ENCODE measurements at regions not wholly inside any gene's neighbourhood (a gene's known extent, or its start where the extent isn't known, plus 50 kb on each side); places are given as distances from the start of the nearest gene placed in this dataset.
"Not testable (repeated sequence)": the region's sequence is repeated elsewhere in the genome, so short reads cannot be mapped to it uniquely, and the experiment has no call there.

- H3K36me3 Mint-ChIP-seq: no peaks in the 10 kb centered on the region
- DNase-seq: no peak
- no peak for ATAC-seq
- POLR2A ChIA-PET: no interaction called here
- peaks cover 0 to 8% (median 2%) of the 10 kb centered on the region in 5 donors for H3K27me3 Mint-ChIP-seq
- peaks cover 0 to under 1% (median 0%) of the 10 kb centered on the region in 9 donors for H3K9me3 Mint-ChIP-seq
- no peaks in the 10 kb centered on the region for H3K4me1 Mint-ChIP-seq
- H3K4me3 Mint-ChIP-seq: no peak overlapping the region
- H3K27ac Mint-ChIP-seq: no peak overlapping the region
Measured at GRCh38 chr16:22692916-22693637, 120.9 kb upstream of the HS3ST2 start.

DNA sequence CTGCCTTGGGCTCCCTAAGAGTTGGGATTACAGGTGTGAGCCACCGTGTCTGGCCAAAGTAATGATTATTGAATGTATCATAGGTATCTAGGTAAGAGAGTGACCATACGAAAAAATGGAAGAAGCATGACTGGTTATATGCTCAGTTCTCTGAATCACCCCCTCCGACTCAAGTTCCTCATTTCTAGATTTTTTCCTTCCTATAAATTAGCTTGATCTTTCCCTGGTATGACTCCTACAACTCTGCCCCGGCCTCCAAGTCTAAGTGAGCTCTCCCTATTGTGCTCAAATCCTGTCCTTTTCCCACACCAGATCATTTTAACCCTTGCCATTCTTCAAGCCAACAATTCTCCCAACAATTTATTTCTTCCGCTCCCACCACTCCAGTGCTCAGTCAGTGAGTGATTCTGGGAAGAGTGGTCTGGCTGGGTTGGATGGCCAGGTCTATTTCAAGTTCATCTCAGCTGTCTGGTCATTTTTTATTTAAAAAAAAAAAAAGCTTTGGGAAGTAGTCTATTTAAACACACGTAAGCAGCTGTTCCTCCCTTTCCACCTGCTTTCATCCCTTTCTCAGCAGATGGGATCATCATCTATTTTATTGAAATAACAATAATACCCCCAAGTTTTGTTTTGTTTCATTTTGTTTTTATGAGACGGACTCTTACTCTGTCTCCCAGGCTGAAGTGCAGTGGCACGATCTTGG lies 120.2 kb upstream of the HS3ST2 start:
- H3K4me3 Mint-ChIP-seq: no peak overlapping the region
- no peak overlapping the region for H3K27ac Mint-ChIP-seq
- ATAC-seq (no peak), DNase-seq (no peak)
- H3K9me3 Mint-ChIP-seq: no peaks in the 10 kb centered on the region
- POLR2A ChIA-PET: no interaction called here
- no peaks in the 10 kb centered on the region for H3K36me3 Mint-ChIP-seq
- H3K4me1 Mint-ChIP-seq: no peaks in the 10 kb centered on the region
- H3K27me3 Mint-ChIP-seq: peaks cover 0 to 12% (median 5%) of the 10 kb centered on the region in 5 donors

- DNase-seq (no peak), ATAC-seq (no peak)
- POLR2A ChIA-PET: no interaction called here
- H3K9me3 Mint-ChIP-seq: peaks cover 0 to 3% (median 0%) of the 10 kb centered on the region in 9 donors
- peaks cover 0 to 15% (median 12%) of the 10 kb centered on the region in 5 donors for H3K27me3 Mint-ChIP-seq
- no peaks in the 10 kb centered on the region for H3K4me1 Mint-ChIP-seq
- H3K4me3 Mint-ChIP-seq: no peak overlapping the region
- H3K36me3 Mint-ChIP-seq: no peaks in the 10 kb centered on the region
- H3K27ac Mint-ChIP-seq: no peak overlapping the region
Measured at GRCh38 chr16:22694887-22695382, 119.0 kb upstream of the HS3ST2 start.

DNA sequence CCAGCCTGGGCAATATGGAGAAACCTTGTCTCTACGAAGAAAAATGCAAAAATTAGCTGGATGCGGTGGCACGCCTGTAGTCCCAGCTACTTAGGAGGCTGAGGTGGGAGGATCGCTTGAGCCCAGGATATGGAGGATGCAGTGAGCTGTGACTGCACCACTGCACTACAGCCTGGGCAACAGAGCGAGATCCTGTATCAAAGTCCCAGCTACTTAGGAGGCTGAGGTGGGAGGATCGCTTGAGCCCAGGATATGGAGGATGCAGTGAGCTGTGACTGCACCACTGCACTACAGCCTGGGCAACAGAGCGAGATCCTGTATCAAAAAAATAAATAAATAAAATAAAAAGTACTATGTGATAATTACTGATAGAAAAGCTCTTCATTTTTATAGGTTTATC lies 118.2 kb upstream of the HS3ST2 start:
- H3K4me1 Mint-ChIP-seq, H3K9me3 Mint-ChIP-seq, POLR2A ChIA-PET, H3K4me3 Mint-ChIP-seq, DNase-seq, H3K27ac Mint-ChIP-seq, H3K36me3 Mint-ChIP-seq, ATAC-seq: not testable (repeated sequence)
- peaks cover 2 to 19% (median 12%) of the 10 kb centered on the region in 5 donors for H3K27me3 Mint-ChIP-seq

DNA sequence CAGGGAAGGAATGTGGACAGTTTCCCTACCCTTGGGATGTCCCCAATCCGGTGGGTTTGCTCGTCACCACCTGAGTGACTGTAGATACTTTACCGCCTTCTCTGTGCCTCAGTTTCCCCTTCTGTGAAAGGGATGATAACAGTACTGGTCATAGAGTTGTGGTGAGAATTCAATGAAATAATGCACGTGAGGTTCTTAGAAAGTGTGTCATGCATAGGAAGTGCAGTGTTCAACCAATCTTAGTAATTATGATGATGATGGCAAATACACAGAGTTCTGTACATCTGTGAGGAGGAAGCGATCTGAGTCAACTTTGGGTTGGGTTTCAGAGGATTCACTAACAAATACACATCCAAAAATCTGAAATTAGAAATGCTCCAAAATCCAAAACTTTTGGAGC lies 114.6 kb upstream of the HS3ST2 start:
- Mint-ChIP-seq H3K27ac (no peak overlapping the region), H3K4me1 (no peaks in the 10 kb centered on the region), H3K9me3 (peaks cover 0 to 6% (median 0%) of the 10 kb centered on the region in 9 donors), H3K27me3 (peaks cover 6 to 32% (median 23%) of the 10 kb centered on the region in 5 donors), H3K4me3 (no peak overlapping the region), H3K36me3 (no peaks in the 10 kb centered on the region)
- POLR2A ChIA-PET: no interaction called here
- DNase-seq (no peak), ATAC-seq (no peak)

GRCh38 chr16:22705799-22706198 lies 108.2 kb upstream of the HS3ST2 start:
- POLR2A ChIA-PET: no interaction called here
- Mint-ChIP-seq H3K4me1 (no peaks in the 10 kb centered on the region), H3K27me3 (peaks cover 16 to 33% (median 26%) of the 10 kb centered on the region in 5 donors), H3K9me3 (peaks cover 0 to 4% (median 1%) of the 10 kb centered on the region in 9 donors), H3K27ac (no peak overlapping the region), H3K36me3 (peaks cover 0 to 4% (median 0%) of the 10 kb centered on the region in 3 donors), H3K4me3 (no peak overlapping the region)
- no peak for DNase-seq
- ATAC-seq: no peak

DNA sequence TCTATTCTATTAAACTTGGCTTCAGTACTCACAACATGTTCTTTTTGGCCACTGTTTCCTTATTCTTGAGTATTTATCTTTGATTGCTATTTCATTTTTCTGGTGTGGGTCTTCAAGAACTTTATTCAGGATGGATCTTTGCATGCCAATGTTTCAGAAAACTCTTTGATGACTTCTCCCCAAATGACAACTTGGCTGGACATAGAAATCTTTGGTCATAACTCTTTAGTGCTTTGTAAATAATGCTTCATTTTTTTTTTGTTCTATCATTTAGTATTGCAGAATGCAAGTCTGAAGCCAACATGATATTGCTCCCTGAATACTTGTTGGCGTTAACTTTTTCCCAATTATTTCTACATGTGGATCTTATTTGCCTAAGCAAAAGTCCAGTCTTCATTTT lies 103.6 kb upstream of the HS3ST2 start:
- ATAC-seq (no peak), DNase-seq (no peak)
- Mint-ChIP-seq H3K36me3 (peaks cover 0 to 37% (median 5%) of the 10 kb centered on the region in 3 donors), H3K4me3 (no peak overlapping the region), H3K4me1 (no peaks in the 10 kb centered on the region), H3K27ac (no peak overlapping the region), H3K9me3 (peaks cover 0 to 46% (median 18%) of the 10 kb centered on the region in 9 donors), H3K27me3 (peaks cover 12 to 30% (median 13%) of the 10 kb centered on the region in 5 donors)
- POLR2A ChIA-PET: no interaction called here

DNA sequence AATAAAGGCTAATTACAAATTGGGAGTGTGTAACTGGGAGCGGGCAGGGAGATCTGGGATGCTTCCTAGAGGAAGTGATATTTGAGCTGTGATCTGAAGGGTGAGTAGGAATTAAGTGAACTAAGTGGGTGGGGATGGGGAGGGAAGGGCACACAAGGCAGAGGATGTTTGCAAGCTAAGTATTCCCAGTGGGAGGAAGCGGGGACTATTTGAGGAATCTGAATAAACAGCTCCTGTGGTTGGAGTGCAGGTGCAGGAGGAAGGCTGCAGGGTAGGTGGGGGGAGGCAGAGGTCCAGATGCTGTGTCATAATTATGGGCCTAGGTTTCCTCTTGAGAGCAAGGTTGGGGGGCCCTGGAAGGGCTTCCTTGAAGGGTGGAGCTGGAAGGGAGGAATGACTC lies 102.1 kb upstream of the HS3ST2 start:
- no peak for ATAC-seq
- POLR2A ChIA-PET: no interaction called here
- H3K9me3 Mint-ChIP-seq: peaks cover 0 to 46% (median 18%) of the 10 kb centered on the region in 9 donors
- no peak overlapping the region for H3K4me3 Mint-ChIP-seq
- peaks cover 9 to 30% (median 12%) of the 10 kb centered on the region in 5 donors for H3K27me3 Mint-ChIP-seq
- H3K27ac Mint-ChIP-seq: no peak overlapping the region
- H3K4me1 Mint-ChIP-seq: no peaks in the 10 kb centered on the region
- no peak for DNase-seq
- peaks cover 0 to 37% (median 5%) of the 10 kb centered on the region in 3 donors for H3K36me3 Mint-ChIP-seq

DNA sequence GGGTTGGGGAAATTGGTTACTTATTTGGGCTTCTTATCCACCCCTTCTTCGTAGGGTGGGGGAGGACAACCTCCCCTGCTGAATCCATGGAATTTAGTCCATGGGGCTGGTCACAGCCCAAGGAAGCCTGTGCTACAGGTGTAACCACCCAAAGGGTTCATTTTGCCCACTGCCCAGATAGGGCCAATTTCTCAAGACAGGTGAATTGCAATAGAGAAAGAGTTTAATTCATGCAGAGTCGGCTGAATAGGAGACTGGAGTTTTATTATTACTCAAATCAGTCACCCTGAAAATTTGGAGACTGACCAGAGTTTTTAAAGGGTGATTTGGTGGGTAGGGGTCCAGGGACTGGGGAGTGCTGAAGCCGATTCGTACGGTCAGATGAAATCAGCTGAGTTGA lies 101.5 kb upstream of the HS3ST2 start:
- Mint-ChIP-seq H3K27me3 (peaks cover 5 to 25% (median 10%) of the 10 kb centered on the region in 5 donors), H3K36me3 (peaks cover 0 to 37% (median 5%) of the 10 kb centered on the region in 3 donors), H3K4me3 (no peak overlapping the region), H3K4me1 (no peaks in the 10 kb centered on the region), H3K9me3 (peaks cover 0 to 46% (median 18%) of the 10 kb centered on the region in 9 donors), H3K27ac (no peak overlapping the region)
- DNase-seq (no peak), ATAC-seq (no peak)
- POLR2A ChIA-PET: no interaction called here

DNA sequence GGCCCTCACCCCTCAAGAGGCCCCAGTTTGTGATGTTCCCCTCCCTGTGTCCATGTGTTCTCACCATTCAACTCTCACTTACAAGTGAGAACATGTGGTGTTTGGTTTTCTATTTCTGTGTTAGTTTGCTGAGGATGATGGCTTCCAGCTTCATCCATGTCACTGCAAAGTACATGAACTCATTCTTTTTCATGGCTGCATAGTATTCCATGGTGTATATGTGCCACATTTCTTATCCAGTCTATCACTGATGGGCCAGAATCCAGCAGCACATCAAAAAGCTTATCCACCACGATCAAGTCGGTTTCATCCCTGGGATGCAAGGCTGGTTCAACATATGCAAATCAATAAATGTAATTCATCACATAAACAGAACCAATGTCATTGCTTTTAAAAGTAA lies 95.4 kb upstream of the HS3ST2 start:
- ATAC-seq, POLR2A ChIA-PET, H3K4me3 Mint-ChIP-seq, DNase-seq, H3K4me1 Mint-ChIP-seq: not testable (repeated sequence)
- Mint-ChIP-seq H3K27me3 (peaks cover 15 to 47% (median 26%) of the 10 kb centered on the region in 5 donors), H3K27ac (peak overlapping the region in 1 of 10 donors; percentile 3), H3K9me3 (peaks cover 0 to 19% (median 11%) of the 10 kb centered on the region in 9 donors), H3K36me3 (peaks cover 0 to 15% (median 0%) of the 10 kb centered on the region in 3 donors)

- Mint-ChIP-seq H3K27me3 (peaks cover 12 to 47% (median 31%) of the 10 kb centered on the region in 5 donors), H3K4me1 (no peaks in the 10 kb centered on the region), H3K27ac (no peak overlapping the region), H3K9me3 (peaks cover 0 to 12% (median 6%) of the 10 kb centered on the region in 9 donors), H3K4me3 (no peak overlapping the region), H3K36me3 (peaks cover 0 to 5% (median 0%) of the 10 kb centered on the region in 3 donors)
- DNase-seq (no peak), ATAC-seq (no peak)
- POLR2A ChIA-PET: no interaction called here
Measured at GRCh38 chr16:22719945-22720344, 94.0 kb upstream of the HS3ST2 start.

- Mint-ChIP-seq H3K36me3 (peaks cover 0 to 5% (median 0%) of the 10 kb centered on the region in 3 donors), H3K27me3 (peaks cover 15 to 43% (median 29%) of the 10 kb centered on the region in 5 donors), H3K27ac (no peak overlapping the region), H3K4me1 (no peaks in the 10 kb centered on the region), H3K4me3 (no peak overlapping the region), H3K9me3 (peaks cover 0 to 12% (median 4%) of the 10 kb centered on the region in 9 donors)
- DNase-seq: no peak
- no peak for ATAC-seq
- POLR2A ChIA-PET: no interaction called here
Measured at GRCh38 chr16:22721511-22722100, 92.4 kb upstream of the HS3ST2 start.
